NCI-H2029 (cell line): ENCODE measurements at regions not wholly inside any gene's neighbourhood (a gene's known extent, or its start where the extent isn't known, plus 50 kb on each side); places are given as distances from the start of the nearest gene placed in this dataset.
"Not testable (repeated sequence)": the region's sequence is repeated elsewhere in the genome, so short reads cannot be mapped to it uniquely, and the experiment has no call there.

Source experiments
- DNase-seq: peaks from one replicate; lab custom pipeline; 2025; lab: John Stamatoyannopoulos, UW

GRCh38 chr3:16708285-16708684 is 103.1 kb upstream of the DAZL start:
- DNase-seq = no peak

DNA sequence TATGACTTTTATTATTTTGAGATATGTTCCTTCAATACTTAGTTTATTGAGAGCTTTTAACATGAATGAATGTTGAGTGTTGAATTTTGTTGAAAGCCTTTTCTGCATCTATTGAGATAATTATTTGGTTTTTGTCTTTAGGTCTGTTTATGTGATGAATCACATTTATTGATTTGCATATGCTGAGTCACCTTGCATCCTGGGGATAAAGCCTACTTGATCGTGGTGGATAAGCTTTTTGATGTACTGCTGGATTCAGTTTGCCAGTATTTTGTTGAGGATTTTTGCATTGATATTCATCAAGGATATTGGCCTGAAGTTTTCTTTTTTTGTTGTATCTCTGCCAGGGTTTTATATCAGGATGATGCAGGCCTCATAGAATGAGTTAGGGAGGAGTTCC is 106.5 kb upstream of the DAZL start:
- DNase-seq = not testable (repeated sequence)

GRCh38 chr3:16715281-16715680 is 110.1 kb upstream of the DAZL start:
- DNase-seq = no peak

DNA sequence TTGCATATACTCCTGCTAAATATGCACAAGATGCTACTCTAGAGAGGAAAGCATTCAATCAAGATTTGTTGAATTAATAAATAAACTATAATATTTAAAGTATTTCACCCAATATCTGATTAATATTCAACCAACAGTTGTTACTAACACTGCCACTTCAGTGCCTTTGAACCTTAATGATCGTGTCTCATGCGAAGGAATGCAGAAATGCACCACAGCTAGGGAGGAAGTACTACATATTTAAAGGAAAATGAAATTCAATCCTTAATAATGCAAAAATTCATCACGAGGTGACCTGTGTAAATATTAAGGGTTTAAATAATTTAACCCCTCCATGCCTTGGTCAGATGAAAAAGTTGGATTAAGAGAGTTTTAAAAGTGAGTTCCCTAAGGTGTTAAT is 114.2 kb upstream of the DAZL start:
- no peak for DNase-seq

GRCh38 chr3:16720367-16720940 is 115.2 kb upstream of the DAZL start:
- no peak for DNase-seq

- DNase-seq = no peak
Observed at GRCh38 chr3:16721494-16721893, 116.3 kb upstream of the DAZL start.

GRCh38 chr3:16723978-16724377 is 118.8 kb upstream of the DAZL start:
- no peak for DNase-seq

GRCh38 chr3:16724487-16724886 is 119.3 kb upstream of the DAZL start:
- no peak for DNase-seq

DNA sequence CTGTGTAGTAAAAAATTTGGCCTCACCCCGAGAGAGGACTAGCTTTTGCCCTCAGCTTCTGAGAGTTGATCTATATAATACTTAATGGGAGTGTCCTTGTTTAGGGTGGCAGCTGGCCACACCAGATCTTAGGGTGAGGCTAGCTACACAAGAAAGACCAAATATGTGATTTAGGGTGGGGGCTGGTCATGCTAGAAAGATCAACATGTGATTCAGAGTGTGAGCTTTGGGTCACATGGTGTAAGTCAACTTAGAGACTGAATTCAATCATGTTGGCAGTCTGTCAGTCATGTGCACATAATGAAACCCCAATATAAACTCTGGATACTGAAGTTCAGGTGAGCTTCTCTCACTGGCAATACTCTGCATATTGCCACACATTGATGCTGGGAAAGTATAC is 120.7 kb upstream of the DAZL start:
- no peak for DNase-seq

- DNase-seq = no peak
Observed at GRCh38 chr3:16728770-16729745, 123.8 kb upstream of the DAZL start.

DNA sequence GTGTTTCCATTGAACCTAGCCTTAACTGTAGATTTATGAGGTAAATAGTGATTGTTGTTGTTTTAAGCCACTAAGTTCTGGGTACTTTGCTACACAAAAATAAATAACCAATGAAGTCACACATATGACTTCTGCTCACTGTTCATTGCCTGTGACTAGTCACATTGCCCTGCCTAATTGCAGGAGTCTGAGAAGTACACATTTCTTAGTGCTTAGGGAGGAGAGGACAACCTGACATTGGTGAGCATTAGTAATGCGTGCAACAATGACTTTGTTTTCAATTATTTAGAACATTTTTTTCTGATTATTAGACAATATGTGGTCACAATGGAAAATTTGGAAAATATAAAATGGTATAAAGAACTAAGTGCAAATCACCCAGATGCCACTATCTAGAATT is 133.2 kb upstream of the DAZL start:
- no peak for DNase-seq

DNA sequence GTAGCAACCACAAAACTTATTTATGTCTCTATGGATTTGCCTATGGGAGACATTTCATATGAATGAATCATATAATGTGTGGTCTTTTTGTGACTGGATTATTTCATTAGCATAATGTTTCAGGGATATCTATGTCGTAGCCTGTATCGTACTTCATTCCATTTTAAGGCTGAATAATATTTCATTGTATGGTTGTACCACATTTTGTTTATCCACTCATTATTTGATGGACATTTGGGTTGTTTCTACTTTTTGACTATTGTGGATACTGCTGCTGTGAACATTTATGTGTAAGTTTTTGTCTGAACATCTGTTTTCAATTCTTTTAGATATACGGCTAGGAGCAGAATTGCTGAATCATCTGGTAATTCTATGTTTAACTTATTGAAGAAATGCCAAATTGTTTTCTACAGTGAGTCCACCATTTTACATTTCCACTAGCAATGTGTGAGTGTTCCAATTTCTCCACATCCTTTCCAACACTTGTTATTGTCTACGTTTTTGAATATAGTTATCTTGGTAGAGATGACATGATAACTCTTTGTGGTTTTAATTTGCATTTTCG is 134.4 kb upstream of the DAZL start:
- DNase-seq = no peak

- DNase-seq = no peak
Observed at GRCh38 chr3:16740515-16740914, 135.3 kb upstream of the DAZL start.

DNA sequence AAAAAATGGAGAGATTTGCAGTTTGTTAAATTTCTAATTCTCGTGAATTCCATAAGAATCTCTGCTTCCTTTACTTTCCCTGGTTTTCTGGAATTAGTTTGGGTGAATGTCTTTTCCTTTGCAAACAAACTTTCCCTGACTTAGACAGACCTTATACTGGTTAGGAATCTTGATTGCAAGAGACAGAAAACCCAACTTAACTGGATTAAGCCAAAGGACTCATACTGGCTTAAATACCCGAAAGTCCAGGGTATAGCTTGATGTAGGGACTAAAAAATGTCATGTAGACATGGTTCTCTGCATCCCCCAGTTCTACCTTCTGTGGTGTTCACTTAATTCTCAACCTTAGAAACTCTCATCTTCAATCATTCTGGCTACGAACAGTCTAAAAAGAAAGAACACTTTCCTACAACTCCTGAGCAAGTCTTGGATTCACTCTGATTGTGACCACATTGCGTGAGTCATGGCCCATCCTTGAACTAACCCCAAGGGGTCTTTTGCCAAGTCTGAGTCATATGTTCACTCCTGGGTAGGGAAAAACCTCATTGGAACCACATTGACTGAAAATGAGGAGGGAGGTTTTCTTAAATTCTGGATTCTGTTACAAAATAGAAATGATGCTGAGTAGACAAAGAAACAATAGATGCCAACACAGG is 136.0 kb upstream of the DAZL start:
- DNase-seq = no peak

- DNase-seq = no peak
Observed at GRCh38 chr3:16741890-16742289, 136.7 kb upstream of the DAZL start.

DNA sequence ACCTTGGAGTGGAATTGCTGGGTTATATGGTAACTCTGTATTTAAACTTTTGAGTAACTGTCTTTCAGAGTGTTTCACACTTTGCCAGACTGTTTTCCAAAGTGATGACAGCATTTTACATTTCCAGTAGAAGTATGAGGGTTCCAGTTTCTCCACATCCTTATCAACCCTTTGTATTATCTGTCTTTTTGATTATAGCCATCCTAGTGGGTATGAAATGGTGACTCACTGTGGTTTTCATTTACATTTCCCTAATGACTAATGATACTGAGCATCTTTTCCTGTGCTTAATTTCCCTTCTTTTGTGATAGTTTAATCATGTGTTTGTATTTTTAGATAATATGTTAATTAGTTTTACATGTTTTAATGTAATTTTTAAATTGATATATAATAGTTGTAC is 138.1 kb upstream of the DAZL start:
- DNase-seq = no peak

GRCh38 chr3:16759227-16759903 is 125.4 kb upstream of the PLCL2 start:
- no peak for DNase-seq

DNA sequence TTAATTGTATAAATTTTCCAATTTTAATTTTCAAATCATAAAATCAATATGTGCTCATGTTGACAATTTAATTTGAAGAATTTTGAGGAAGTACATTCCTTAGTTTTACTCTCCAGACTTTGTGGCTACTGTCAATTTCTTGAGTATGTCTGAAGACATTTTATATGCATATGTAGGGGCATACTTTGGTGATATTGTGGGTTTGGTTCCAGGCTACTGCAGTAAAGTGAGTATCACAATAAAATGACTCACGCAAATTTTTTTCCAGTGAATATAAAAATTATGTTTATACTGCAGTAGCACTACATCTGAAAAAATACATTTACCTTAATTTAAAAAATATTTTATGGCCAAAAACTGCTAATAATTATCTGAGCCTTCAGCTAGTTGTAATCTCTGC is 123.2 kb upstream of the PLCL2 start:
- no peak for DNase-seq

DNA sequence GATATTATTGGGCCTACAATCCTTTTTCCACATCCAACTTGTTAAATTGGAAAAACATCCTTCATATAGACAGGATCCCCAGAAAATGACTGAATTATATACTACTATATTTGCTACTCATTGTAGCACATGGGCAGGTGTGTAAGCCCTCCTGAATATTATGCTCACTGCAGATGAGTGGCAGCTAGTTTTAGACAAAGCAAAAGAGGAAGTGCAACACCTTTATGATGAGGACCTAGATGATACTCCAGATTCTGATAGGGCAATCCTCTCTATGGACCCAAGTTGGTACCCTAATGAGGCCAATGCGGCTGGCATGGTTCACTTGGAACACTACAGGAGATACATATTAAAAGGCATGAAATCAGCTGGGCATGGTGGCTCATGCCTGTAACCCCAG is 119.1 kb upstream of the PLCL2 start:
- no peak for DNase-seq

DNA sequence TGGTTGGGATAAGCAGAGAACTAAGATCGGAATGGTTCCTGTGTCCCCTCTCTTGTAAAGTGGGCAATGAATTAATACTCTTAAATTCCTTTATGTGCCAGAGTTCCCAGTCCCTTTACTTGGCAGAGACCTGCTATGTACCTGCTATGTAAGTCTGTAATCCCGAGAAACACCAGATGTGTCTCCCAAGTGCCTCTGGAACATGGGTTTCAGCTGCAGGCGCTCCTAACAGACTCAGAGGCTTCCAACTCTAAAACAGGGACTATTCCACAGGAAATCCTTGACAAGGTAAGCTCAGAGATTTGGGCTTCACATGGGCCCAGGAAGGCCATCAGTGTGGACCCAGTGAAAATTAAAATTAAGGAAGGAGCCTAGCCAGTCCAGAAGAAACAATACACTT is 117.7 kb upstream of the PLCL2 start:
- no peak for DNase-seq

DNA sequence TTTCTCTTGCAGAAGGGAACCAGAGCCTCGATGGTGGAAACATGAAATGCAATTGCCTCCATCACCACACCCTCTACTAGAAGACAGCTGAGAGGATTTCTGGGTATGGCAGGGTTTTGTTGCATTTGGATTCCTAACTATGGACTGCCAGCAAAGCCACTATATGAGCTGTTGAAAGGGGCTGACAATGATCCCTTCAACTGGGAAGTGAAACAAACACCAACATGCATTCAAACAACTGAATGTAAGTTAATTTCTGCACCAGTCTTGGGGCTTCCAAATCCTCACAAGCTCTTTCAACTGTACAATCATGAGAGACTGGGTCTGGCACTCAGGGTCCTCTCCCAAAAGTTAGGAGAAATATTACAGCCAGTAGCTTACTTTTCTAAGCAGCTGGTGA is 116.7 kb upstream of the PLCL2 start:
- DNase-seq = no peak

- DNase-seq = no peak
Observed at GRCh38 chr3:16768956-16769355, 115.8 kb upstream of the PLCL2 start.
